Activated T-helper 17 cell treated with anti-CD3 and anti-CD28 coated beads, Interleukin-2, amount 50 U/mL, for 72 hours (primary cell): ENCODE measurements at regions not wholly inside any gene's neighbourhood (a gene's known extent, or its start where the extent isn't known, plus 50 kb on each side); places are given as distances from the start of the nearest gene placed in this dataset.

Experiments used
- ATAC-seq: fragments of 150-1000 bp; cut with Tn5 transposase; replicated peaks from 2 replicates; pipeline ENCODE4 v1.10.0; 2021; ENCODE audit warnings: mild to moderate bottlenecking, moderate library complexity
- H3K27ac Mint-ChIP-seq: one replicate; pipeline ENCODE4 v1.8.0; 2022; ENCODE audit warnings: mixed read lengths
- H3K27me3 Mint-ChIP-seq: one replicate; pipeline ENCODE4 v1.8.0; 2022; ENCODE audit warnings: mixed read lengths
- H3K36me3 Mint-ChIP-seq: one replicate; pipeline ENCODE4 v1.8.0; 2022; ENCODE audit warnings: low read depth, mild to moderate bottlenecking, mixed read lengths
- H3K4me1 Mint-ChIP-seq: one replicate; pipeline ENCODE4 v1.8.0; 2022; ENCODE audit warnings: mixed read lengths
- H3K4me3 Mint-ChIP-seq: one replicate; pipeline ENCODE4 v1.8.0; 2022; ENCODE audit warnings: mild to moderate bottlenecking, mixed read lengths
- H3K9me3 Mint-ChIP-seq: one replicate; pipeline ENCODE4 v1.8.0; 2022; ENCODE audit warnings: mixed read lengths

DNA sequence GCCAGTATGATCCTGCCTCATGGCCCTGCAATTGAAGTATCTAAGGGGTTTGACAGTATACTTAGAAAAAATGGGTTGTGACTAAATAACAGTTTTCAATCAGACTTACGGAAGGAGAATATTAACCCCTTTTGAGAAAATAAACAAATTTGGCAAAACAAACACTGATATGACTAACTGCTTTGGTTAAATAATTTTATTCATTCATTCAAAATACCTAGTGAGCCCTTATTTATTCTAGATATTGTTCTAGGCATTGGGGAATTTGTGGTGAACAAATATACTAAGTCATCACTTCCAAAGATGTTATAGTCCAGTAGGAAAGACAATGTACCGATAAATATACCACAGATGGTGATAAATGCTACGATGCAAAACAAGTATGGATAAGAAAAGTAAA is 358.7 kb downstream of the TGFB2 start:
- no peaks in the 10 kb centered on the region for H3K36me3 Mint-ChIP-seq
- no peak for ATAC-seq
- no peaks in the 10 kb centered on the region for H3K4me1 Mint-ChIP-seq
- no peaks in the 10 kb centered on the region for H3K27me3 Mint-ChIP-seq
- no peak overlapping the region for H3K27ac Mint-ChIP-seq
- H3K4me3 Mint-ChIP-seq: no peak overlapping the region
- peaks cover 9% of the 10 kb centered on the region for H3K9me3 Mint-ChIP-seq

GRCh38 chr1:218705391-218705790 is 360.3 kb downstream of the TGFB2 start:
- no peaks in the 10 kb centered on the region for H3K27me3 Mint-ChIP-seq
- H3K36me3 Mint-ChIP-seq: no peaks in the 10 kb centered on the region
- peaks cover 9% of the 10 kb centered on the region for H3K9me3 Mint-ChIP-seq
- no peak overlapping the region for H3K27ac Mint-ChIP-seq
- H3K4me1 Mint-ChIP-seq: no peaks in the 10 kb centered on the region
- H3K4me3 Mint-ChIP-seq: no peak overlapping the region
- ATAC-seq: no peak

GRCh38 chr1:218705911-218706893 is 361.1 kb downstream of the TGFB2 start:
- Mint-ChIP-seq H3K36me3 (no peaks in the 10 kb centered on the region), H3K27ac (no peak overlapping the region), H3K9me3 (peaks cover 4% of the 10 kb centered on the region), H3K4me1 (no peaks in the 10 kb centered on the region), H3K4me3 (no peak overlapping the region), H3K27me3 (no peaks in the 10 kb centered on the region)
- no peak for ATAC-seq

DNA sequence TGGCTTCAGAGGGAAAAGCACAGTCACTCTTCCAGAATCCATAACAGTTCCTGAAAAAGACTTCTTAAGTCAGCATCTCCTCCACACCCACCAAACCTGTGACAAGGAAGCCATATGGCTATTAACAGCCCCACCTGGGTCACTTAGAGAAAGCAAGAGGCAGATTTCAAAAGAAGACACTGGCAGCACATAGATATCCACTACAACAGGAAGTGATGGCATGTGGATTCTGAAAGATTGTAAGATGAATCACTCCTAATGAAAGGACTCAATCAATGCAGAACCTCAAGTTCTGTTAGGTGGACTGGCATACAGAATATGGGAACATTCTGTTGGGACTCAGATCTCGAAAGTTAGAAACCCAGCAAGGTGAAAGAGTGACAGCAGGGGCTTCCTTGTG is 365.9 kb downstream of the TGFB2 start:
- no peaks in the 10 kb centered on the region for H3K4me1 Mint-ChIP-seq
- no peak overlapping the region for H3K4me3 Mint-ChIP-seq
- ATAC-seq: no peak
- H3K27me3 Mint-ChIP-seq: no peaks in the 10 kb centered on the region
- H3K27ac Mint-ChIP-seq: no peak overlapping the region
- H3K9me3 Mint-ChIP-seq: peaks cover 9% of the 10 kb centered on the region
- H3K36me3 Mint-ChIP-seq: no peaks in the 10 kb centered on the region

- ATAC-seq: no peak
- Mint-ChIP-seq H3K4me1 (no peaks in the 10 kb centered on the region), H3K4me3 (no peak overlapping the region)
Measured at GRCh38 chr1:218711884-218712674, 366.9 kb downstream of the TGFB2 start.

DNA sequence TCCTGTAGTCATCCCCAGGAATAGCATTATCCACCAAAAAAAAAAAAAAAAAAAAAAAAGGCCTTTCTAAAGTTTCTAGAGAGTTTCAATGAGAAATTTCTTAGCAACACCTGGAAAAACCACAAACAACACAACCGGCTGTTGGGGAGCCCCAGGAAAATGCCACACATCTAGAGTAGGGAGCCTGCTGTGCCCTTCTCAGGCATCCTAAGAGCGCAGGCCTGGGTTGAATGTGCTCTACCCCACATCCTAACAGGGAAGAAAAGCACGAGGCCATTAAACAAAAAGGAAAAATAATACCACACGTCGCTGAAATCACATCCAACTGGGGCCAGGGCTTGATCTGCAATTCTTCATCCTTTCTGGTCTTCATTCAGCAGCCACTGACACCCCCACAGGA is 367.5 kb downstream of the TGFB2 start:
- H3K27me3 Mint-ChIP-seq: no peaks in the 10 kb centered on the region
- H3K27ac Mint-ChIP-seq: no peak overlapping the region
- H3K9me3 Mint-ChIP-seq: peaks cover 13% of the 10 kb centered on the region
- no peaks in the 10 kb centered on the region for H3K4me1 Mint-ChIP-seq
- H3K36me3 Mint-ChIP-seq: no peaks in the 10 kb centered on the region
- H3K4me3 Mint-ChIP-seq: no peak overlapping the region
- ATAC-seq: no peak

More at GRCh38 chr1:218711884-218712674, 366.9 kb downstream of the TGFB2 start:
- H3K27ac Mint-ChIP-seq: no peak overlapping the region
- H3K9me3 Mint-ChIP-seq: peaks cover 13% of the 10 kb centered on the region
- H3K27me3 Mint-ChIP-seq: no peaks in the 10 kb centered on the region
- H3K36me3 Mint-ChIP-seq: no peaks in the 10 kb centered on the region

DNA sequence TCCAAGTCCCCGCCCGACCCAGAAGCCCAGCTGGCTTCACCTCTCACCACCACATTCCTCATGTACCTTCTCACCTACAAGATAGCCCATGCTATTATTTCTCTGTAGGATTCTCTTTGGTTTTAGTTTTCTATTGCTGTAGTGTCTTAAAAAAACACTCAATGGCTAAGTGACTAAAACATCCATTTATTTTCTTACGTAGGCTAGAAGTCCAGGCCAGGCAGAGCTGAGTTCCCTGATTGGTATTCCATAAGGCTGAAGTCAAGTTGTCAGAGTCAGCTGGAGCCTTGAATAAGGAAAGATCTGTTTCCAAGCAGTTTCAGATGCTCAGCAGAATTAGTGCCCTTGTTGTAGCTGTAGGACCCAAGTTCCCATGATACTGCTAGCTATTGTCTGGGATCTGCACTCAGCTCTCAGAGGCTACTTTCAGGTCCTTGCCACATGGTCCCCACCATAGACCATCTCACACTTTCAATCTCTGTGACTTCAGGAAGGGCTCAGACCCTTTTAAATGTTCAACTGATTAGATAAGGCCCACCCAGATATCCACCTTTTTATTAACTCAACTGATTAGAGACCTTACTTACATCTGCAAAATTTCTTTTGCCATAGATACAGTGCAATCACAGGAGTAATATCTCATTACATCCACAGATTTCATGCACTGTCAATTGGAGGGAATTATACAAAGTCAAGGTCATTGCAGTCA is 371.0 kb downstream of the TGFB2 start:
- H3K4me3 Mint-ChIP-seq: no peak overlapping the region

DNA sequence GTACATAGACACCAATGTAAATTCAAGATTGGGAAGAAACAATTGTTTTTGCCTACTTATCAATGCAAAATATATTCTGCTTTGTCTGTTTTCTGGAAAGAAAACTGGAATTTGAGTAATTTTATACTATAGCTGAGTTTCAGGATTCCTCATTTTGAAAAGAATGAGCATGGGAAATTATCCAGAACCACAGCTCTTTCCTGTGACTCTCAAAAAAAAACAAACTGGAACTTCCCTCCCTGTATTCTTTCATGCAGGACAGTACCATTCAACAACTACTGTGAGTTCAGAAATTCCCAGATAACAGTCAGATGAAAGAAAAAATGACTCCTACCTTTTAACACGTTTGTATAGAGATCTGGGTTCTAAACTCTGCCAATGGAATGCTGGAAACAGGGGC is 372.4 kb downstream of the TGFB2 start:
- ATAC-seq: no peak
- Mint-ChIP-seq H3K27ac (no peak overlapping the region), H3K4me1 (no peaks in the 10 kb centered on the region), H3K36me3 (no peaks in the 10 kb centered on the region), H3K27me3 (no peaks in the 10 kb centered on the region), H3K9me3 (peaks cover 7% of the 10 kb centered on the region), H3K4me3 (no peak overlapping the region)

More for the DNA sequence above, 371.0 kb downstream of the TGFB2 start:
- no peaks in the 10 kb centered on the region for H3K4me1 Mint-ChIP-seq
- no peaks in the 10 kb centered on the region for H3K36me3 Mint-ChIP-seq
- H3K9me3 Mint-ChIP-seq: peaks cover 13% of the 10 kb centered on the region
- H3K27ac Mint-ChIP-seq: no peak overlapping the region
- ATAC-seq: no peak
- H3K27me3 Mint-ChIP-seq: no peaks in the 10 kb centered on the region

DNA sequence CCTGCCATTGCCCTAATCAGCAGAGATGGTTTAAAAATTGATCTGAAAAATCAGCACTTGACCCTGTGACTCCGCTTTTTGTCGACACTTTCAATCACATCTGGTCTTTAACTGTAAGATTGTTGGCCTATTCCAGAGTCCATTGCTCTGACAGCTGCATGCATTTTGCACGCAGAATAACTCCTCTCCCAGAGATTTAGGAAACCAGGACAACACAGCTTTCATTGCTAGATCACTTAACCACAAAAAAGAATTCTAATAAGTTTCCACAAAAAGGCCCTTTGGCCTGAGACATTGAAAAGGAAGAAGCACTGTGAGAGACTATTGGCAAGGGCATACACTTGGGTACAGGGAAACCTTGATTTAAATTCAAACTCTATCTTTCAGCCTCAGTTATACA is 373.1 kb downstream of the TGFB2 start:
- Mint-ChIP-seq H3K36me3 (no peaks in the 10 kb centered on the region), H3K27me3 (no peaks in the 10 kb centered on the region), H3K9me3 (peaks cover 7% of the 10 kb centered on the region), H3K27ac (no peak overlapping the region), H3K4me1 (no peaks in the 10 kb centered on the region), H3K4me3 (no peak overlapping the region)
- no peak for ATAC-seq

DNA sequence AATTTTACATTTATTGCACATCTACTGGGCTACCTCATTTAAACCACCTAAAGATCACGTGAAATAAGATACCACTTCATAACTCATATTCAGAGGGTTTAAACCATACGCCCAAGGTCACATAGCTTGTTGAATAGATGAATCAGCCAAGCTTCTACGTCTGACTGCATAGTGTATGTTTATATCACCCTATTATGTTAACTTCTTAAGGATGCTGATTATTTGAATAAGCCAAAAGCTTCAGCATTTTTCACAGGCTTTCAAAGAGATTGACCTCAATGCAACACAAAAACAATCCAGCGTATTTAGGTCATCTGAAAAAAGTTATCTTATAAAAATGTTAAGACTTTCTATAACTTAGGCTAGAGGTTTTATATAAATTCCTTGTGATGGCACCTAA is 373.8 kb downstream of the TGFB2 start:
- Mint-ChIP-seq H3K27me3 (no peaks in the 10 kb centered on the region), H3K36me3 (no peaks in the 10 kb centered on the region)

GRCh38 chr1:218728898-218729565 is 383.9 kb downstream of the TGFB2 start:
- Mint-ChIP-seq H3K4me3 (no peak overlapping the region), H3K27me3 (no peaks in the 10 kb centered on the region), H3K9me3 (peaks cover 6% of the 10 kb centered on the region), H3K36me3 (no peaks in the 10 kb centered on the region), H3K4me1 (no peaks in the 10 kb centered on the region), H3K27ac (no peak overlapping the region)
- no peak for ATAC-seq

More for the DNA sequence above, 373.8 kb downstream of the TGFB2 start:
- Mint-ChIP-seq H3K27ac (no peak overlapping the region), H3K4me1 (no peaks in the 10 kb centered on the region), H3K4me3 (no peak overlapping the region), H3K9me3 (peaks cover 7% of the 10 kb centered on the region)
- ATAC-seq: no peak

DNA sequence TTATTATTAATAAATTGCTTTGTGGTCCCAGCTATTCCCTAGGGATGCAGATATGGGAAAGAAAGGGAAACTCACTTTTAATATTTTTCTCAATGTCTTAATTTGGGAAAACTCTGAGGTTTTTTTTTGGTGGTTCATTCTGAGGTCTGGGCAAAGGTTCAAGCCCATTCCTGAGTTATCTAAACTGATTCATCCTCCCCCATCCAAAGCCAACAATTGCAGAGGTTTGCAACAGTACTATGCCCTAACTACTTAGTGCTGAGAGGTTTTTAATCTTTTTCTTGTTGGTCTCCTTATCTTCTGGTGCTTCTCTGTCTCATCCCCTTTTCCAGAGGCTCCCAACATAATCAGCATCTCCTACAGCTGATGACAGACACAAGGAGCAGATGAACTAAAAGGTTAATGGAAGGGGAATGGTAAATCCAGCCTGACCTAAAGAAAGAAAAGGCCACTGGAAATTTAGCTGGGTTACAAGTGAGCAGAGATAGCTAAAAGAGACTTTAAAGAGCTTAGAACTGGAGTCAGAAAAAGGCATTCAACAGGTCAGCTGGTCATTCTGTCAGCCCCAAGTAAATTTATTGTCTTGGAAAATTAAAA is 390.4 kb downstream of the TGFB2 start:
- Mint-ChIP-seq H3K4me1 (no peaks in the 10 kb centered on the region), H3K36me3 (no peaks in the 10 kb centered on the region), H3K4me3 (no peak overlapping the region), H3K27ac (no peak overlapping the region), H3K9me3 (peaks cover 6% of the 10 kb centered on the region), H3K27me3 (no peaks in the 10 kb centered on the region)
- ATAC-seq: no peak

GRCh38 chr1:218739426-218739825 is 394.3 kb downstream of the TGFB2 start:
- no peaks in the 10 kb centered on the region for H3K27me3 Mint-ChIP-seq

DNA sequence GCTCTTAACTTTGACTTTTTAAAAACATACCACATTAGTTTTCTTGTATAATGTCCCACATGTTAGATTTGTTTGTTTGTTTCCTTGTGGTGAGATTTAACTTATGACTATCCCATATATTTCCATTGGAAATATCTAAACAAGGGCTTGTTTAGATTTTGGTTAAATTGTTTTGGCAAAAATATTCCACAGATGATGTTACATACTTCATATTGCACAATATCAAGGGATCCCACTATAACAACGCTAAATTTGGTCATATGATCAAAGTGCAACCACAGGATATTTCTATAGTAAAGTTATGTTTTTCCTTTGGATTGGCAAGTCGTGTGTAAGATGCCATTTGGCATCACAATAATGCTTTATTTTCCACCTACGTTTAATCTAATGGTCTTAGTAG is 396.7 kb downstream of the TGFB2 start:
- Mint-ChIP-seq H3K4me3 (no peak overlapping the region), H3K36me3 (no peaks in the 10 kb centered on the region), H3K9me3 (peaks cover 4% of the 10 kb centered on the region), H3K4me1 (no peaks in the 10 kb centered on the region), H3K27me3 (no peaks in the 10 kb centered on the region), H3K27ac (no peak overlapping the region)
- ATAC-seq: no peak

More at GRCh38 chr1:218739426-218739825, 394.3 kb downstream of the TGFB2 start:
- ATAC-seq: no peak
- H3K9me3 Mint-ChIP-seq: peaks cover 3% of the 10 kb centered on the region
- no peak overlapping the region for H3K27ac Mint-ChIP-seq
- no peak overlapping the region for H3K4me3 Mint-ChIP-seq
- no peaks in the 10 kb centered on the region for H3K4me1 Mint-ChIP-seq
- no peaks in the 10 kb centered on the region for H3K36me3 Mint-ChIP-seq
